Gastrocnemius medialis (tissue), 4 donors: ENCODE measurements at regions not wholly inside any gene's neighbourhood (a gene's known extent, or its start where the extent isn't known, plus 50 kb on each side); places are given as distances from the start of the nearest gene placed in this dataset.

Experiments used
- POLR2A ChIP-seq, 2 donors: fragments of 450-650 bp; IDR thresholded peaks; one replicate each; pipeline ENCODE4 v1.6.1; 2017; ENCODE audit warnings: antibody characterized with exemption in 2 of 2, mild to moderate bottlenecking in 2 of 2, moderate library complexity in 2 of 2
- TF ChIP-seq, protein P1 (sequence below), 5 experiments: fragments of 450-650 bp in 3 of 5; fragments of 200-600 bp in 2 of 5; sonication (generic) in 2 of 5; IDR thresholded peaks in 4 of 5; conservative IDR thresholded peaks in 1 of 5; 1 replicate in 4 of 5; 2 replicates in 1 of 5; pipeline ENCODE4 v1.5.1; 2016 to 2019; ENCODE audit warnings: antibody characterized with exemption in 5 of 5, mild to moderate bottlenecking in 3 of 5, moderate library complexity in 3 of 5

DNA sequence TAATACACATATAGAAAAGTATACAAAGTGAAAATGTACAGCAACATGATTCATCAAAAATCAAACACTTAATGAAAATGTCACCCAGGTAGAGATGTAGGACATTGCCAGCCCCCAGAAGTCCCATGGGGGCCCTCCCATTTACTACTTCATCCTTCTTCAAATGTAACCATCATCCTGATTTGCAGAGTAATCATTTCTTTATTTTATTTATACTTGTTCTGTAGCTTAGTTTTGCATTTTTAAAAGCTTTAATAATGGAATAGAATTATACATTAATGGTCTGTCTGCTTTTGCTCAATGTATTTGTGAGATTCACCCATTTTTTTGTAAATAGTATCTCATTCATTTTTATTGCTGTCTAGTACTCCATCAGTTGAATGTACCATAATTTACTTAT lies 96.8 kb upstream of the CD55 start:
- TF ChIP-seq POLR2A (IDR thresholded peaks at IDR 0.05) = no peak
- TF ChIP-seq, protein P1, sequence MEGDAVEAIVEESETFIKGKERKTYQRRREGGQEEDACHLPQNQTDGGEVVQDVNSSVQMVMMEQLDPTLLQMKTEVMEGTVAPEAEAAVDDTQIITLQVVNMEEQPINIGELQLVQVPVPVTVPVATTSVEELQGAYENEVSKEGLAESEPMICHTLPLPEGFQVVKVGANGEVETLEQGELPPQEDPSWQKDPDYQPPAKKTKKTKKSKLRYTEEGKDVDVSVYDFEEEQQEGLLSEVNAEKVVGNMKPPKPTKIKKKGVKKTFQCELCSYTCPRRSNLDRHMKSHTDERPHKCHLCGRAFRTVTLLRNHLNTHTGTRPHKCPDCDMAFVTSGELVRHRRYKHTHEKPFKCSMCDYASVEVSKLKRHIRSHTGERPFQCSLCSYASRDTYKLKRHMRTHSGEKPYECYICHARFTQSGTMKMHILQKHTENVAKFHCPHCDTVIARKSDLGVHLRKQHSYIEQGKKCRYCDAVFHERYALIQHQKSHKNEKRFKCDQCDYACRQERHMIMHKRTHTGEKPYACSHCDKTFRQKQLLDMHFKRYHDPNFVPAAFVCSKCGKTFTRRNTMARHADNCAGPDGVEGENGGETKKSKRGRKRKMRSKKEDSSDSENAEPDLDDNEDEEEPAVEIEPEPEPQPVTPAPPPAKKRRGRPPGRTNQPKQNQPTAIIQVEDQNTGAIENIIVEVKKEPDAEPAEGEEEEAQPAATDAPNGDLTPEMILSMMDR (IDR thresholded peaks at IDR 0.05 in 4 of 5, conservative IDR thresholded peaks at IDR 0.05 in 1 of 5) = no peak
